HEK293T (cell line): ENCODE measurements at regions not wholly inside any gene's neighbourhood (a gene's known extent, or its start where the extent isn't known, plus 50 kb on each side); places are given as distances from the start of the nearest gene placed in this dataset.
"Not testable (repeated sequence)": the region's sequence is repeated elsewhere in the genome, so short reads cannot be mapped to it uniquely, and the experiment has no call there.

ENCODE experiments used
- CTCF ChIA-PET: fragments of 350-600 bp; formaldehyde crosslinking; extraction: SDS; loops from one replicate; lab custom pipeline; 2021; ENCODE audit warnings: antibody characterized with exemption, inconsistent platforms; lab: Yijun Ruan, JAX
- POLR2A ChIA-PET: fragments of 350-600 bp; formaldehyde crosslinking; extraction: SDS; loops from one replicate; lab custom pipeline; 2020; ENCODE audit warnings: antibody characterized with exemption, inconsistent platforms; lab: Yijun Ruan, JAX
- DNase-seq: peaks from one replicate; pipeline ENCODE4 v3.0.0; 2012; ENCODE audit warnings: mixed read lengths; ENCODE audit errors: extremely low spot score
- ARNT ChIP-seq: fragments of 450-650 bp; IDR thresholded peaks from 2 replicates; pipeline ENCODE4 v1.6.1; 2017; ENCODE audit warnings: mild to moderate bottlenecking
- BHLHE40 ChIP-seq: fragments of 450-650 bp; IDR thresholded peaks from 2 replicates; pipeline ENCODE4 v1.6.1; 2016; ENCODE audit warnings: mild to moderate bottlenecking, moderate library complexity, borderline replicate concordance
- CTBP1 ChIP-seq: fragments of 450-650 bp; IDR thresholded peaks from 2 replicates; pipeline ENCODE4 v1.6.1; 2016; ENCODE audit warnings: borderline replicate concordance
- ELF4 ChIP-seq: fragments of 450-650 bp; IDR thresholded peaks from 2 replicates; pipeline ENCODE4 v1.6.1; 2017; ENCODE audit warnings: antibody characterized with exemption
- FOXA1 ChIP-seq: fragments of 450-650 bp; IDR thresholded peaks from 2 replicates; pipeline ENCODE4 v1.6.1; 2016; ENCODE audit warnings: mild to moderate bottlenecking
- FOXK2 ChIP-seq: fragments of 450-650 bp; IDR thresholded peaks from 2 replicates; pipeline ENCODE4 v1.6.1; 2016; ENCODE audit warnings: mild to moderate bottlenecking
- FOXM1 ChIP-seq: fragments of 450-650 bp; IDR thresholded peaks from 2 replicates; pipeline ENCODE4 v1.6.1; 2017; ENCODE audit warnings: mild to moderate bottlenecking, borderline replicate concordance
- HDGF ChIP-seq: fragments of 450-650 bp; IDR thresholded peaks from 2 replicates; pipeline ENCODE4 v1.6.1; 2017; ENCODE audit warnings: antibody characterized with exemption, borderline replicate concordance
- L3MBTL2 ChIP-seq: fragments of 450-650 bp; conservative IDR thresholded peaks from 2 replicates; pipeline ENCODE4 v1.6.1; 2016; ENCODE audit warnings: mild to moderate bottlenecking
- LEF1 ChIP-seq: fragments of 450-650 bp; IDR thresholded peaks from 2 replicates; pipeline ENCODE4 v1.6.1; 2017; ENCODE audit warnings: mild to moderate bottlenecking, borderline replicate concordance
- NFRKB ChIP-seq: fragments of 450-650 bp; IDR thresholded peaks from 2 replicates; pipeline ENCODE4 v1.6.1; 2016; ENCODE audit warnings: mild to moderate bottlenecking, moderate library complexity
- PKNOX1 ChIP-seq: fragments of 450-650 bp; IDR thresholded peaks from 2 replicates; pipeline ENCODE4 v1.6.1; 2016
- SP1 ChIP-seq: fragments of 450-650 bp; IDR thresholded peaks from 2 replicates; pipeline ENCODE4 v1.6.1; 2017
- SUZ12 ChIP-seq: fragments of 450-650 bp; IDR thresholded peaks from 2 replicates; pipeline ENCODE4 v1.6.1; 2016; ENCODE audit warnings: mild to moderate bottlenecking
- TARDBP ChIP-seq: fragments of 450-650 bp; IDR thresholded peaks from 2 replicates; pipeline ENCODE4 v1.6.1; 2016
- ZNF384 ChIP-seq: fragments of 450-650 bp; IDR thresholded peaks from 2 replicates; pipeline ENCODE4 v1.6.1; 2016

GRCh38 chr14:43341921-43342320, 1165.2 kb downstream of the FSCB start:
- DNase-seq = no peak
- ChIA-PET POLR2A (no interaction called here), CTCF (no interaction called here)
- TF ChIP-seq LEF1 (no peak), ZNF384 (no peak), FOXA1 (no peak), SP1 (no peak), NFRKB (no peak), ARNT (no peak), TARDBP (no peak), SUZ12 (no peak), L3MBTL2 (no peak), BHLHE40 (no peak)

- CTCF ChIA-PET = no interaction called here
- POLR2A ChIA-PET = no interaction called here
- no peak for DNase-seq
- TF ChIP-seq CTBP1 = no peak
- no peak for TF ChIP-seq NFRKB
- TF ChIP-seq TARDBP = no peak
- TF ChIP-seq ELF4 = no peak
- no peak for TF ChIP-seq ZNF384
- TF ChIP-seq LEF1 = no peak
- no peak for TF ChIP-seq ARNT
- TF ChIP-seq L3MBTL2 = no peak
- TF ChIP-seq FOXM1 = no peak
- TF ChIP-seq PKNOX1 = no peak
- no peak for TF ChIP-seq HDGF
- TF ChIP-seq SP1 = no peak
- TF ChIP-seq FOXA1 = no peak
- no peak for TF ChIP-seq FOXK2
- no peak for TF ChIP-seq SUZ12
Observed at GRCh38 chr14:43338713-43339112, 1168.4 kb downstream of the FSCB start.

GRCh38 chr14:43336351-43336750, 1170.7 kb downstream of the FSCB start:
- CTCF ChIA-PET = no interaction called here
- TF ChIP-seq L3MBTL2 = no peak
- no peak for TF ChIP-seq BHLHE40
- TF ChIP-seq FOXM1 = no peak
- no peak for TF ChIP-seq ELF4
- TF ChIP-seq ZNF384 = no peak
- no peak for TF ChIP-seq HDGF
- DNase-seq = no peak
- POLR2A ChIA-PET = interaction anchor here (0.5 kb wide), 1 partner anchor 60 kb away, joined by 4 read pairs; no protein-coding TSS in a partner anchor

- DNase-seq, CTCF ChIA-PET, POLR2A ChIA-PET: not testable (repeated sequence)
Observed at GRCh38 chr14:43326501-43327407, 1180.3 kb downstream of the FSCB start.

GRCh38 chr14:43316427-43316826, 1190.7 kb downstream of the FSCB start:
- no peak for DNase-seq
- POLR2A ChIA-PET = no interaction called here
- CTCF ChIA-PET = no interaction called here

GRCh38 chr14:43313719-43314118, 1193.4 kb downstream of the FSCB start:
- no peak for TF ChIP-seq SP1
- no peak for TF ChIP-seq CTBP1
- no peak for TF ChIP-seq FOXA1
- TF ChIP-seq ZNF384 = no peak
- TF ChIP-seq PKNOX1 = no peak
- no peak for TF ChIP-seq LEF1
- TF ChIP-seq L3MBTL2 = no peak
- TF ChIP-seq HDGF = no peak
- TF ChIP-seq FOXM1 = no peak
- no peak for TF ChIP-seq ARNT
- no peak for TF ChIP-seq TARDBP
- CTCF ChIA-PET = no interaction called here
- DNase-seq = no peak
- POLR2A ChIA-PET = no interaction called here

More at GRCh38 chr14:43316427-43316826, 1190.7 kb downstream of the FSCB start:
- no peak for TF ChIP-seq CTBP1
- no peak for TF ChIP-seq PKNOX1
- TF ChIP-seq ZNF384 = no peak
- TF ChIP-seq TARDBP = no peak
- no peak for TF ChIP-seq LEF1
- TF ChIP-seq FOXM1 = no peak
- TF ChIP-seq FOXK2 = no peak
- no peak for TF ChIP-seq FOXA1
- TF ChIP-seq BHLHE40 = no peak
- no peak for TF ChIP-seq SP1
- TF ChIP-seq ARNT = no peak
